Tibial nerve (tissue), 4 donors: ENCODE measurements at regions not wholly inside any gene's neighbourhood (a gene's known extent, or its start where the extent isn't known, plus 50 kb on each side); places are given as distances from the start of the nearest gene placed in this dataset.

ENCODE experiments used
- DNase-seq, 2 donors: peaks; one replicate each; pipeline ENCODE4 v3.0.0-alpha.2; 2019; ENCODE audit warnings: low spot score in 2 of 2
- H3K27ac ChIP-seq, 4 donors: fragments of 200-600 bp; sonication (generic) in 3 of 4; one replicate each; pipeline ENCODE4 v1.5.1; 2017 to 2019; ENCODE audit warnings: mild to moderate bottlenecking in 1 of 4
- H3K27me3 ChIP-seq, 2 donors: fragments of 200-600 bp; sonication (generic) in 1 of 2; one replicate each; pipeline versions ENCODE4 v1.5.1 to v1.6.0; 2017 to 2019
- H3K36me3 ChIP-seq, 3 donors: fragments of 200-600 bp; sonication (generic); one replicate each; pipeline ENCODE4 v1.5.1; 2018 to 2019
- H3K4me1 ChIP-seq, 4 donors: fragments of 200-600 bp; sonication (generic) in 3 of 4; one replicate each; pipeline ENCODE4 v1.5.1; 2017 to 2019
- H3K4me3 ChIP-seq, 4 donors: fragments of 200-600 bp; sonication (generic) in 3 of 4; one replicate each; pipeline ENCODE4 v1.5.1; 2017 to 2019; ENCODE audit warnings: mild to moderate bottlenecking in 1 of 4, moderate library complexity in 1 of 4
- H3K9me3 ChIP-seq, 4 donors: fragments of 200-600 bp; sonication (generic) in 3 of 4; one replicate each; pipeline ENCODE4 v1.5.1; 2017 to 2019
- EP300 ChIP-seq, 2 donors: sonication (generic); formaldehyde crosslinking; IDR thresholded peaks; one replicate each; pipeline ENCODE4 v1.6.1; 2017; ENCODE audit warnings: antibody characterized with exemption in 2 of 2, mild to moderate bottlenecking in 1 of 2
- POLR2A ChIP-seq, 2 donors: fragments of 450-650 bp; IDR thresholded peaks; one replicate each; pipeline ENCODE4 v1.6.1; 2017; ENCODE audit warnings: antibody characterized with exemption in 2 of 2, mild to moderate bottlenecking in 2 of 2, moderate library complexity in 2 of 2
- WGBS, 2 donors: methylation state at CpG; one replicate each; pipeline ENCODE4 v1.1.5; 2018; 5-methylcytosine and 5-hydroxymethylcytosine counted together
- TF ChIP-seq, protein P1 (sequence below), 5 experiments: fragments of 200-600 bp in 3 of 5; fragments of 450-650 bp in 2 of 5; sonication (generic) in 3 of 5; IDR thresholded peaks; one replicate each; pipeline ENCODE4 v1.5.1; 2016 to 2019; ENCODE audit warnings: antibody characterized with exemption in 5 of 5, mild to moderate bottlenecking in 3 of 5, moderate library complexity in 2 of 5

GRCh38 chr11:133697603-133698180, 147.6 kb downstream of the SPATA19 start:
- no peak for DNase-seq
- TF ChIP-seq POLR2A (IDR thresholded peaks at IDR 0.05) (no peak), EP300 (IDR thresholded peaks at IDR 0.05) (no peak)
- TF ChIP-seq, protein P1, sequence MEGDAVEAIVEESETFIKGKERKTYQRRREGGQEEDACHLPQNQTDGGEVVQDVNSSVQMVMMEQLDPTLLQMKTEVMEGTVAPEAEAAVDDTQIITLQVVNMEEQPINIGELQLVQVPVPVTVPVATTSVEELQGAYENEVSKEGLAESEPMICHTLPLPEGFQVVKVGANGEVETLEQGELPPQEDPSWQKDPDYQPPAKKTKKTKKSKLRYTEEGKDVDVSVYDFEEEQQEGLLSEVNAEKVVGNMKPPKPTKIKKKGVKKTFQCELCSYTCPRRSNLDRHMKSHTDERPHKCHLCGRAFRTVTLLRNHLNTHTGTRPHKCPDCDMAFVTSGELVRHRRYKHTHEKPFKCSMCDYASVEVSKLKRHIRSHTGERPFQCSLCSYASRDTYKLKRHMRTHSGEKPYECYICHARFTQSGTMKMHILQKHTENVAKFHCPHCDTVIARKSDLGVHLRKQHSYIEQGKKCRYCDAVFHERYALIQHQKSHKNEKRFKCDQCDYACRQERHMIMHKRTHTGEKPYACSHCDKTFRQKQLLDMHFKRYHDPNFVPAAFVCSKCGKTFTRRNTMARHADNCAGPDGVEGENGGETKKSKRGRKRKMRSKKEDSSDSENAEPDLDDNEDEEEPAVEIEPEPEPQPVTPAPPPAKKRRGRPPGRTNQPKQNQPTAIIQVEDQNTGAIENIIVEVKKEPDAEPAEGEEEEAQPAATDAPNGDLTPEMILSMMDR (IDR thresholded peaks at IDR 0.05), result no peak
- Histone ChIP-seq H3K9me3 (no peaks in the 10 kb centered on the region), H3K4me3 (no peak overlapping the region), H3K27ac (no peak overlapping the region), H3K27me3 (no peaks in the 10 kb centered on the region), H3K4me1 (no peaks in the 10 kb centered on the region), H3K36me3 (no peaks in the 10 kb centered on the region)
- whole genome bisulfite sequencing, 2 donors, result 93 to 94% methylated on average over 4 of the region's 4 CpGs

GRCh38 chr11:133697161-133697560, 148.2 kb downstream of the SPATA19 start:
- no peaks in the 10 kb centered on the region for H3K9me3 ChIP-seq
- no peaks in the 10 kb centered on the region for H3K27me3 ChIP-seq
- TF ChIP-seq EP300 (IDR thresholded peaks at IDR 0.05) (no peak), POLR2A (IDR thresholded peaks at IDR 0.05) (no peak)
- TF ChIP-seq, protein P1 (IDR thresholded peaks at IDR 0.05), result no peak
- no peaks in the 10 kb centered on the region for H3K36me3 ChIP-seq
- no peak overlapping the region for H3K27ac ChIP-seq
- DNase-seq, result no peak
- H3K4me1 ChIP-seq, result no peaks in the 10 kb centered on the region
- no peak overlapping the region for H3K4me3 ChIP-seq
- WGBS, 2 donors, result 75 to 80% methylated on average over 5 of the region's 5 CpGs

- 53 to 73% methylated on average over 1 to 2 of the region's 2 CpGs for WGBS, 2 donors
- no peaks in the 10 kb centered on the region for H3K27me3 ChIP-seq
- no peak for DNase-seq
- H3K36me3 ChIP-seq, result no peaks in the 10 kb centered on the region
- no peak overlapping the region for H3K27ac ChIP-seq
- H3K4me1 ChIP-seq, result no peaks in the 10 kb centered on the region
- H3K4me3 ChIP-seq, result no peak overlapping the region
- no peaks in the 10 kb centered on the region for H3K9me3 ChIP-seq
- TF ChIP-seq, protein P1 (IDR thresholded peaks at IDR 0.05), result no peak
- TF ChIP-seq POLR2A (IDR thresholded peaks at IDR 0.05) (no peak), EP300 (IDR thresholded peaks at IDR 0.05) (no peak)
Observed at GRCh38 chr11:133695387-133695786, 149.9 kb downstream of the SPATA19 start.

DNA sequence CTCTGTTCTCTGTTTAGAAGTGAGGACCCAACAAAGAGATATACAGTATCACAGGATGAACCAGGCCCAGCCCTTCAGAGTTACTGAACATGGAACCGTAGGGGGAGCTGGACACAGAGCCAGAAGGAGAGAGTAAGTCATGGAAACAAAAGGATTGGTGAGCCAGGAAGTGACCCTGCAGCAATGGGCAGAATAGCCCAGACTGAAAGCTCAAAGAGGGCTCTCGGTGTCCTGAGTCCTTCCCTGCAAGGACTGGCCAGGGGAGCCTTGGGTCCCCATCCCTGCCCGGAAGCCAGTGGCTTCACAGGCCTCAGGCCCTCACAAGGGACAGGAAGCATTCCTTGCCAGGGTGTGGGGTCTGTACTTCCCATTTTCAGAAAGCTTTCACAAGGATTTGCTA, 150.6 kb downstream of the SPATA19 start:
- WGBS, 2 donors, result 68 to 80% methylated on average over 3 of the region's 3 CpGs
- no peaks in the 10 kb centered on the region for H3K27me3 ChIP-seq

DNA sequence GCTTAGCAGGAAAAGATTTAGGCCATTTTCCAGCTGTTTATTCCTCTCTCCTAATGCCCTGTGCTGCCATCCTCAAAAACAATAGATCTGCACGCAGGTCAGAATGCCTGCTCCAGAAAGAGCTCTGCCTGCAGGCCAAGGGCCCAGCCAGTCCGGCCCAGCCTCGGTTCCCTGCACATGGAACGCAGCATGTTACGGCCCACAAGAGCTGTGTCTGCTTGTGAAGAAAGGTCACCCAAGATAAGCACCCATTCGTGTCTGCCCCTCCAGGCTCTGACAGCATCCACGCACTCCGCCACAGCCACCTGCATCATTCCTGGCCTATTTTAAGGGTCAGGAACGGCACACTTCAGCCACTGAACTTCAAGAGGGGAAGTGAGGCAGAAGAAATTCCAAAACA, 152.2 kb downstream of the SPATA19 start:
- TF ChIP-seq POLR2A (IDR thresholded peaks at IDR 0.05) (no peak), EP300 (IDR thresholded peaks at IDR 0.05) (no peak)
- TF ChIP-seq, protein P1 (IDR thresholded peaks at IDR 0.05), result no peak
- 72 to 80% methylated on average over 9 of the region's 9 CpGs for WGBS, 2 donors

More for the DNA sequence above, 150.6 kb downstream of the SPATA19 start:
- no peak overlapping the region for H3K4me3 ChIP-seq
- H3K4me1 ChIP-seq, result no peaks in the 10 kb centered on the region
- no peaks in the 10 kb centered on the region for H3K9me3 ChIP-seq
- DNase-seq, result no peak
- TF ChIP-seq, protein P1 (IDR thresholded peaks at IDR 0.05), result no peak
- TF ChIP-seq POLR2A (IDR thresholded peaks at IDR 0.05), result no peak
- no peak for TF ChIP-seq EP300 (IDR thresholded peaks at IDR 0.05)
- no peak overlapping the region for H3K27ac ChIP-seq
- no peaks in the 10 kb centered on the region for H3K36me3 ChIP-seq

More for the DNA sequence above, 152.2 kb downstream of the SPATA19 start:
- no peak for DNase-seq
- Histone ChIP-seq H3K4me1 (no peaks in the 10 kb centered on the region), H3K27me3 (no peaks in the 10 kb centered on the region), H3K9me3 (no peaks in the 10 kb centered on the region), H3K36me3 (no peaks in the 10 kb centered on the region), H3K27ac (no peak overlapping the region), H3K4me3 (no peak overlapping the region)
